ENCODE measurements at regions not wholly inside any gene's neighbourhood (a gene's known extent, or its start where the extent isn't known, plus 50 kb on each side); places are given as distances from the start of the nearest gene placed in this dataset.

GRCh38 chr17:6893382-6894205 lies 62.1 kb upstream of the TEKT1 start:
- Histone ChIP-seq H3K9me3 (ENCODE audit: control insufficient read depth, low read length) (no peaks in the 10 kb centered on the region), H3K36me3 (ENCODE audit: control insufficient read depth, insufficient read depth, low read length) (no peaks in the 10 kb centered on the region), H3K4me3 (ENCODE audit: extremely low read depth, insufficient read depth, low read length, poor library complexity, severe bottlenecking) (peak overlapping the region; percentile 18), H3K4me1 (ENCODE audit: control insufficient read depth, insufficient read depth, low read length, poor library complexity, severe bottlenecking) (no peaks in the 10 kb centered on the region), H3K27ac (ENCODE audit: low read depth, low read length, severe bottlenecking) (no peak overlapping the region)
- WGBS, 2 experiments (ENCODE audit: insufficient coverage in 2 of 2), result 29 to 35% methylated on average over 23 to 29 of the region's 36 CpGs

DNA sequence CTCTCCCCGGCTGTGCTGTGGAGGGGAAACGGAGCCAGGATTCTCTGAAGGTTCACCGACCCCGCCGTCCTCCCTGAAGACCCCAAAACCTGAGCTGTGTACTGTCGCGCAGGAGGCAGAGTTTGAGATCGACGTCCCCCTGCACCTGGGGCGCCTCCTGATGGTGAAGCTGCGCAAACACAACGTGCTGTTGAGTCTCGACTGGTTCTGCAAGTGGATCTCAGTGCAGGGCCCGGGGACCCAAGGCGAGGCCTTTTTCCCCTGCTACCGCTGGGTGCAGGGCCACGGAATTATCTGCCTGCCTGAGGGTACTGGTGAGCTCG lies 62.6 kb upstream of the TEKT1 start:
- no peaks in the 10 kb centered on the region for H3K4me1 ChIP-seq (ENCODE audit: control insufficient read depth, insufficient read depth, low read length, poor library complexity, severe bottlenecking)
- WGBS, 2 experiments (ENCODE audit: insufficient coverage in 2 of 2), result 15 to 28% methylated on average over 11 to 18 of the region's 18 CpGs
- H3K9me3 ChIP-seq (ENCODE audit: control insufficient read depth, low read length), result no peaks in the 10 kb centered on the region
- peak overlapping the region; percentile 18 for H3K4me3 ChIP-seq (ENCODE audit: extremely low read depth, insufficient read depth, low read length, poor library complexity, severe bottlenecking)
- no peaks in the 10 kb centered on the region for H3K36me3 ChIP-seq (ENCODE audit: control insufficient read depth, insufficient read depth, low read length)
- no peak overlapping the region for H3K27ac ChIP-seq (ENCODE audit: low read depth, low read length, severe bottlenecking)

DNA sequence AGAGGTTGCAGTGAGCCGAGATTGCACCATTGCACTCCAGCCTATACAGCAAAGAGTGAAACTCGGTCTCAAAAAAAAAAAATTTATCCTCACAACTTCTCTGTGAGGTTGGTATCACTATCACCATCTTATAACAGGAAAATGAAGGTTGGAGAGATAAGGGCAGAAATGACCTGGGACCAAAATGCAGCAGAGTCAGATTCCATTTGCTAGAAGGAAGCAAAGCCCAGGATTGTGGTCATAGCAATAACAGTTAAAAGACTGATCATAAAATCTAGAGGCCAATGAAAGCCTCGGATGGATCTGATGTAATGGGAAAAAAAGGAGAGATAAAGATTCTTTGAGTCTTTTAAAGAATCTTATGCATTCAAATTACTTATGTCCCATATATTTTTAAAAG lies 69.6 kb upstream of the TEKT1 start:
- H3K4me3 ChIP-seq (ENCODE audit: extremely low read depth, insufficient read depth, low read length, poor library complexity, severe bottlenecking), result no peak overlapping the region
- H3K4me1 ChIP-seq (ENCODE audit: control insufficient read depth, insufficient read depth, low read length, poor library complexity, severe bottlenecking), result no peaks in the 10 kb centered on the region
- no CpG with 5 or more reads among the region's 3 CpGs for WGBS, 2 experiments (ENCODE audit: insufficient coverage in 2 of 2)

GRCh38 chr17:6903326-6903900 lies 71.9 kb upstream of the TEKT1 start:
- Histone ChIP-seq H3K27ac (ENCODE audit: low read depth, low read length, severe bottlenecking) (no peak overlapping the region), H3K9me3 (ENCODE audit: control insufficient read depth, low read length) (no peaks in the 10 kb centered on the region), H3K36me3 (ENCODE audit: control insufficient read depth, insufficient read depth, low read length) (no peaks in the 10 kb centered on the region), H3K4me1 (ENCODE audit: control insufficient read depth, insufficient read depth, low read length, poor library complexity, severe bottlenecking) (no peaks in the 10 kb centered on the region), H3K4me3 (ENCODE audit: extremely low read depth, insufficient read depth, low read length, poor library complexity, severe bottlenecking) (no peak overlapping the region)
- WGBS, 2 experiments (ENCODE audit: insufficient coverage in 2 of 2), result 84 to 92% methylated on average over 2 to 6 of the region's 7 CpGs

More for the DNA sequence above, 69.6 kb upstream of the TEKT1 start:
- Histone ChIP-seq H3K36me3 (ENCODE audit: control insufficient read depth, insufficient read depth, low read length) (no peaks in the 10 kb centered on the region), H3K9me3 (ENCODE audit: control insufficient read depth, low read length) (no peaks in the 10 kb centered on the region), H3K27ac (ENCODE audit: low read depth, low read length, severe bottlenecking) (no peak overlapping the region)

GRCh38 chr17:6908807-6909206 lies 77.3 kb upstream of the TEKT1 start:
- no peak overlapping the region for H3K27ac ChIP-seq (ENCODE audit: low read depth, low read length, severe bottlenecking)
- 88 to 95% methylated on average over 4 to 5 of the region's 5 CpGs for WGBS, 2 experiments (ENCODE audit: insufficient coverage in 2 of 2)

GRCh38 chr17:6910987-6911603 lies 79.6 kb upstream of the TEKT1 start:
- no CpG with 5 or more reads among the region's 2 CpGs for WGBS, 2 experiments (ENCODE audit: insufficient coverage in 2 of 2)
- Histone ChIP-seq H3K4me3 (ENCODE audit: extremely low read depth, insufficient read depth, low read length, poor library complexity, severe bottlenecking) (no peak overlapping the region), H3K4me1 (ENCODE audit: control insufficient read depth, insufficient read depth, low read length, poor library complexity, severe bottlenecking) (no peaks in the 10 kb centered on the region), H3K27ac (ENCODE audit: low read depth, low read length, severe bottlenecking) (no peak overlapping the region), H3K9me3 (ENCODE audit: control insufficient read depth, low read length) (no peaks in the 10 kb centered on the region), H3K36me3 (ENCODE audit: control insufficient read depth, insufficient read depth, low read length) (no peaks in the 10 kb centered on the region)

More at GRCh38 chr17:6908807-6909206, 77.3 kb upstream of the TEKT1 start:
- Histone ChIP-seq H3K9me3 (ENCODE audit: control insufficient read depth, low read length) (no peaks in the 10 kb centered on the region), H3K36me3 (ENCODE audit: control insufficient read depth, insufficient read depth, low read length) (no peaks in the 10 kb centered on the region), H3K4me1 (ENCODE audit: control insufficient read depth, insufficient read depth, low read length, poor library complexity, severe bottlenecking) (no peaks in the 10 kb centered on the region), H3K4me3 (ENCODE audit: extremely low read depth, insufficient read depth, low read length, poor library complexity, severe bottlenecking) (no peak overlapping the region)

- Histone ChIP-seq H3K9me3 (ENCODE audit: control insufficient read depth, low read length) (no peaks in the 10 kb centered on the region), H3K36me3 (ENCODE audit: control insufficient read depth, insufficient read depth, low read length) (no peaks in the 10 kb centered on the region), H3K27ac (ENCODE audit: low read depth, low read length, severe bottlenecking) (no peak overlapping the region), H3K4me3 (ENCODE audit: extremely low read depth, insufficient read depth, low read length, poor library complexity, severe bottlenecking) (no peak overlapping the region), H3K4me1 (ENCODE audit: control insufficient read depth, insufficient read depth, low read length, poor library complexity, severe bottlenecking) (no peaks in the 10 kb centered on the region)
- WGBS, 2 experiments (ENCODE audit: insufficient coverage in 2 of 2), result 80 to 100% methylated on average over 2 to 10 of the region's 13 CpGs
These were observed 80.9 kb upstream of the TEKT1 start for GRCh38 chr17:6912110-6913051.

DNA sequence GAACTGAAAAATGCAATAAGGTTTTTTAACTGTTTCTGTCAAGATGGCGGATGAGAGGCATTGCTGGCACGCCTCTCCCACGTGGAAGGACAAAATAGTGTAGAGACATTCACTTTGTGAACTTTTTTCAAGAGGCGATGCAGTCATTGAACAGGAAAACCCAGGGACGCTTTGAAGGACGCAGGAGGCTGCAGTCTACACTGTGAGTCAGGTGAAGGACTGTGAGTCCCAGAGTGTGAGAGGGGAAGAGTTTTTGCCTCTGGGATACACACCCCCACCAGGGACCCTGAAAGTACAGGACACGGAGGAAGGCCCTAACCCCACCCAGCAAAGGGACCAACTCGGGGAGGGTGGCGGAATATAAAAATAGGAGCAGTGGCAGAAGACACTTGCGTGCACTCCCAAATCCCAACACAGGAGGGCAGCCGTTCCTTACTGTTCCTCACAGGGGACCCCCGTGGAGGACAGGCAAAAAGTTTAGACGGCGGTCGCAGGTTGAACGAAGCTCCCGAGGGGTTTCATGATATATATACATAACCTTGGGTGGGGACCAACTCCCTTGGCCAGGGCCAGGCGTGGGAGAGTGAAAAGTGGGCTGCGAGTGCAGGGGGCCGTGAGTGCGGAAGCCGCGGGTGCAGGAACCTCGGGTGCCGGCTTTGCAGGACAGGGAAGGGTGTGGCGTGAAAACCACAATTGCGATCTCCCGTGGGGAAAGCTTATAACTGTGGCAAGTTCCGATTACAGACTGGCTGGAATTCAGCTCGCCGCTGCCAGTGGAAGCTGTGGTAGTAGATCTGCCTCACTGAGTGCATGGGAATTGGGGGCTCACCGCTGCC lies 82.0 kb upstream of the ALOX12 start:
- Histone ChIP-seq H3K36me3 (ENCODE audit: control insufficient read depth, insufficient read depth, low read length) (no peaks in the 10 kb centered on the region), H3K4me1 (ENCODE audit: control insufficient read depth, insufficient read depth, low read length, poor library complexity, severe bottlenecking) (no peaks in the 10 kb centered on the region), H3K27ac (ENCODE audit: low read depth, low read length, severe bottlenecking) (no peak overlapping the region), H3K4me3 (ENCODE audit: extremely low read depth, insufficient read depth, low read length, poor library complexity, severe bottlenecking) (no peak overlapping the region), H3K9me3 (ENCODE audit: control insufficient read depth, low read length) (no peaks in the 10 kb centered on the region)
- WGBS, 2 experiments (ENCODE audit: insufficient coverage in 2 of 2), result 40 to 51% methylated on average over 25 to 27 of the region's 32 CpGs

DNA sequence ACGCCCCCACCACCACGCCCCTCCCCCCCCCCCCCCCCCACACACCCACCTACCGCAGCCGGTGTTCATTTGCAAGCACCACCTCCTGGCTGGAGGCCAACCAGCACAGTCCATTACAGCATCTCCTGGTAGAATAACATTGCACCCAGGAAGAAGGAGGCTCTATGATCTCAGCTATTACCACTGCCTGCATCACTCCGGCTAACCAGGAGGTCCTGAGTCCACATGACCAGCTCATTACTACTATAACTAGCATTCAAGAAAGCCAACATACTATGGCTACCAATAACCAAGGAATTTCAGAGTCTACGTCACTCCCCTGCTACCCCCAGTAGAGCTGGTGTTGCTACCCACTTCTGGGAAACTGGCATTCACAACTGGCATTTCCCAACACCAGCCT lies 81.1 kb upstream of the ALOX12 start:
- Histone ChIP-seq H3K4me3 (ENCODE audit: extremely low read depth, insufficient read depth, low read length, poor library complexity, severe bottlenecking) (no peak overlapping the region), H3K4me1 (ENCODE audit: control insufficient read depth, insufficient read depth, low read length, poor library complexity, severe bottlenecking) (no peaks in the 10 kb centered on the region), H3K27ac (ENCODE audit: low read depth, low read length, severe bottlenecking) (no peak overlapping the region), H3K36me3 (ENCODE audit: control insufficient read depth, insufficient read depth, low read length) (no peaks in the 10 kb centered on the region), H3K9me3 (ENCODE audit: control insufficient read depth, low read length) (no peaks in the 10 kb centered on the region)
- 65 to 86% methylated on average over 1 to 3 of the region's 6 CpGs for WGBS, 2 experiments (ENCODE audit: insufficient coverage in 2 of 2)

DNA sequence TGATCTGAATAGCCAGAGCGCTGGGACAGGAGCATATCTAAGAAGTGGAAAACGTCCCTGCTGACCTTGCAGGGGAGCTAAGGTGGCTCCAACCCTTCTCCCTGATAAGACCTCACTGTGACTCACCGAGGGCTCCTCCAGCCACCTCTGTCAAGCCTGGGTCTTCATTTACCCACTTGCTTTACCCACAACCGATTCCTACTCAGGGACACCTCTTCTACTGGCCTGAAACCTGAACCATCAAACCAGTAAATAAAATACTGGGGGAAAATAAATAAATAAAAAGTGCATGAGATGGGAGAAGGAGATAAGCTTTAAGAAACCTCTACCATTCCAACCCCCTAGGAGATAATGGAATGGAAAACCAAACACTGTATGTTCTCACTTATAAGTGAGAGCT lies 80.2 kb upstream of the ALOX12 start:
- H3K4me3 ChIP-seq (ENCODE audit: extremely low read depth, insufficient read depth, low read length, poor library complexity, severe bottlenecking), result no peak overlapping the region
- no peaks in the 10 kb centered on the region for H3K9me3 ChIP-seq (ENCODE audit: control insufficient read depth, low read length)
- 66 to 81% methylated on average over 2 of the region's 4 CpGs for WGBS, 2 experiments (ENCODE audit: insufficient coverage in 2 of 2)
- H3K36me3 ChIP-seq (ENCODE audit: control insufficient read depth, insufficient read depth, low read length), result no peaks in the 10 kb centered on the region
- no peak overlapping the region for H3K27ac ChIP-seq (ENCODE audit: low read depth, low read length, severe bottlenecking)
- no peaks in the 10 kb centered on the region for H3K4me1 ChIP-seq (ENCODE audit: control insufficient read depth, insufficient read depth, low read length, poor library complexity, severe bottlenecking)

All from mesodermal cell (in vitro differentiated cells).